GM23338 (cell line): ENCODE measurements at regions not wholly inside any gene's neighbourhood (a gene's known extent, or its start where the extent isn't known, plus 50 kb on each side); places are given as distances from the start of the nearest gene placed in this dataset.

Experiments
- ATAC-seq: fragments of 200-7000 bp; cut with Tn5 transposase; 3 replicates; pipeline ENCODE4 v1.9.1; 2020
- DNase-seq: peaks from one replicate; pipeline ENCODE4 v3.0.0-alpha.2; 2015; ENCODE audit warnings: low spot score
- H2AFZ ChIP-seq: fragments of 200-600 bp; sonication (generic); 2 replicates; pipeline ENCODE4 v1.8.0; 2016; ENCODE audit warnings: antibody characterized with exemption, mild to moderate bottlenecking, moderate library complexity
- H3F3A ChIP-seq: fragments of 200-600 bp; sonication (generic); replicated peaks from 2 replicates; pipeline ENCODE4 v1.8.0; 2017; ENCODE audit warnings: antibody characterized with exemption, mixed run types, low read depth
- H3K27ac ChIP-seq: fragments of 200-600 bp; sonication (generic); 2 replicates; pipeline ENCODE4 v1.6.1; 2016; ENCODE audit warnings: low read depth
- H3K27me3 ChIP-seq: fragments of 200-600 bp; sonication (generic); 2 replicates; pipeline ENCODE4 v1.8.0; 2016; ENCODE audit warnings: mild to moderate bottlenecking, mixed run types, moderate library complexity; ENCODE audit not compliant: insufficient read depth
- H3K36me3 ChIP-seq: fragments of 200-600 bp; sonication (generic); 2 replicates; pipeline ENCODE4 v1.8.0; 2016; ENCODE audit warnings: mild to moderate bottlenecking; ENCODE audit not compliant: insufficient read depth
- H3K4me1 ChIP-seq: fragments of 200-600 bp; sonication (generic); 2 replicates; pipeline ENCODE4 v1.8.0; 2016; ENCODE audit warnings: mild to moderate bottlenecking, moderate library complexity; ENCODE audit not compliant: insufficient read depth
- H3K4me2 ChIP-seq: fragments of 200-600 bp; sonication (generic); 2 replicates; pipeline ENCODE4 v1.7.1; 2017; ENCODE audit warnings: mixed run types
- H3K4me3 ChIP-seq: fragments of 200-600 bp; sonication (generic); 2 replicates; pipeline ENCODE4 v1.6.1; 2016; ENCODE audit warnings: mixed run types
- H3K79me2 ChIP-seq: fragments of 200-600 bp; sonication (generic); replicated peaks from 2 replicates; pipeline ENCODE4 v1.8.0; 2017; ENCODE audit warnings: mild to moderate bottlenecking; ENCODE audit not compliant: insufficient read depth
- H3K9me2 ChIP-seq: fragments of 200-600 bp; sonication (generic); 2 replicates; pipeline ENCODE4 v1.8.0; 2017; ENCODE audit not compliant: insufficient read depth
- H4K20me1 ChIP-seq: fragments of 200-600 bp; sonication (generic); replicated peaks from 2 replicates; pipeline ENCODE4 v1.8.0; 2017; ENCODE audit warnings: mild to moderate bottlenecking; ENCODE audit not compliant: insufficient read depth
- H3K27ac Mint-ChIP-seq: 2 replicates; pipeline ENCODE4 v1.8.0; 2020; ENCODE audit warnings: inconsistent platforms, mild to moderate bottlenecking, moderate library complexity, mixed read lengths
- H3K27me3 Mint-ChIP-seq: 3 replicates; pipeline ENCODE4 v1.8.0; 2022; ENCODE audit warnings: low read depth, mild to moderate bottlenecking, moderate library complexity, mixed read lengths, inconsistent platforms; ENCODE audit not compliant: insufficient read depth, poor library complexity
- H3K36me3 Mint-ChIP-seq: 3 replicates; pipeline ENCODE4 v1.8.0; 2021; ENCODE audit warnings: low read depth, mild to moderate bottlenecking, inconsistent platforms, moderate library complexity, mixed read lengths
- H3K4me1 Mint-ChIP-seq: 3 replicates; pipeline ENCODE4 v1.8.0; 2020; ENCODE audit warnings: mild to moderate bottlenecking, inconsistent platforms, mixed read lengths
- H3K4me3 Mint-ChIP-seq: 3 replicates; pipeline ENCODE4 v1.8.0; 2021; ENCODE audit warnings: moderate library complexity, mild to moderate bottlenecking, inconsistent platforms, mixed read lengths
- H3K9me3 Mint-ChIP-seq: 3 replicates; pipeline ENCODE4 v1.8.0; 2020; ENCODE audit warnings: moderate library complexity, mild to moderate bottlenecking, inconsistent platforms, mixed read lengths
- CREB1 ChIP-seq: fragments of 250-450 bp; sonication (Bioruptor Pico); IDR thresholded peaks from 2 replicates; pipeline ENCODE4 v1.5.0; 2020; ENCODE audit warnings: low read depth, mild to moderate bottlenecking, moderate library complexity
- CTCF ChIP-seq, 2 experiments: fragments of 200-600 bp in 1 of 2; sonication (generic) in 1 of 2; conservative IDR thresholded peaks; 2 replicates each; pipeline versions ENCODE4 v1.5.1 to v1.6.1; 2016 to 2017; ENCODE audit warnings: antibody characterized with exemption in 2 of 2, low read depth in 2 of 2, mild to moderate bottlenecking in 2 of 2, moderate library complexity in 1 of 2
- ETS1 ChIP-seq: IDR thresholded peaks from 2 replicates; pipeline ENCODE4 v1.6.1; 2016; ENCODE audit warnings: antibody characterized with exemption
- EZH2 ChIP-seq: fragments of 200-600 bp; sonication (generic); IDR thresholded peaks from one replicate; pipeline ENCODE4 v1.8.0; 2017; ENCODE audit warnings: antibody characterized with exemption, mild to moderate bottlenecking, low read depth; ENCODE audit not compliant: unreplicated experiment
- EZH2phosphoT487 ChIP-seq: fragments of 200-600 bp; sonication (generic); IDR thresholded peaks from one replicate; pipeline ENCODE4 v1.8.1; 2018; ENCODE audit warnings: antibody characterized with exemption; ENCODE audit not compliant: unreplicated experiment
- JUNB ChIP-seq: IDR thresholded peaks from one replicate; pipeline ENCODE4 v1.6.1; 2016; ENCODE audit warnings: antibody characterized with exemption; ENCODE audit not compliant: unreplicated experiment
- NANOG ChIP-seq: IDR thresholded peaks from 2 replicates; pipeline ENCODE4 v1.6.1; 2016; ENCODE audit warnings: antibody characterized with exemption, borderline replicate concordance
- POLR2AphosphoS5 ChIP-seq: IDR thresholded peaks from 2 replicates; pipeline ENCODE4 v1.6.1; 2016; ENCODE audit warnings: antibody characterized with exemption, low read depth
- REST ChIP-seq: IDR thresholded peaks from one replicate; pipeline ENCODE4 v1.6.1; 2018; ENCODE audit warnings: antibody characterized with exemption; ENCODE audit not compliant: unreplicated experiment
- STAT1 ChIP-seq: IDR thresholded peaks from one replicate; pipeline ENCODE4 v1.6.1; 2016; ENCODE audit warnings: antibody characterized with exemption; ENCODE audit not compliant: unreplicated experiment
- ZNF114 ChIP-seq: fragments of 250-450 bp; sonication (Bioruptor Pico); IDR thresholded peaks from 2 replicates; pipeline ENCODE4 v1.5.0; 2020; ENCODE audit warnings: mild to moderate bottlenecking, moderate library complexity
- ZNF331 ChIP-seq: fragments of 250-450 bp; sonication (Bioruptor Pico); IDR thresholded peaks from 2 replicates; pipeline ENCODE4 v1.5.0; 2020; ENCODE audit warnings: low read depth, mild to moderate bottlenecking, moderate library complexity
- ZNF462 ChIP-seq: fragments of 250-450 bp; sonication (Bioruptor Pico); IDR thresholded peaks from 2 replicates; pipeline ENCODE4 v1.5.0; 2020; ENCODE audit warnings: mild to moderate bottlenecking, moderate library complexity

- no peaks in the 10 kb centered on the region for H3K27me3 ChIP-seq
- no peak overlapping the region for H3K4me2 ChIP-seq
- no peak overlapping the region for H3K27ac ChIP-seq
- TF ChIP-seq ZNF331 (CRISPR knock-in tag) (no peak), EZH2 (no peak), POLR2AphosphoS5 (no peak), STAT1 (no peak), NANOG (no peak), ZNF114 (CRISPR knock-in tag) (no peak), JUNB (no peak), EZH2phosphoT487 (no peak), REST (no peak), CTCF (conservative IDR thresholded peaks at IDR 0.05; ENCODE audit: low read depth in 2 of 2) (no peak), ZNF462 (no peak), ETS1 (no peak), CREB1 (no peak)
- H3K4me1 ChIP-seq, result no peaks in the 10 kb centered on the region
- no peak overlapping the region for H3K4me3 ChIP-seq
- Mint-ChIP-seq H3K4me1 (no peaks in the 10 kb centered on the region), H3K27ac (no peak overlapping the region), H3K4me3 (no peak overlapping the region), H3K36me3 (no peaks in the 10 kb centered on the region), H3K9me3 (no peaks in the 10 kb centered on the region), H3K27me3 (no peaks in the 10 kb centered on the region)
- H4K20me1 ChIP-seq, result no peaks in the 10 kb centered on the region
- no peak overlapping the region for H2AFZ ChIP-seq
- no peak for DNase-seq
- H3F3A ChIP-seq, result no peaks in the 10 kb centered on the region
- no peaks in the 10 kb centered on the region for H3K79me2 ChIP-seq
- no peaks in the 10 kb centered on the region for H3K9me2 ChIP-seq
- no peaks in the 10 kb centered on the region for H3K36me3 ChIP-seq
- ATAC-seq, result no peak
Measured at GRCh38 chr11:106497321-106497720, 419.9 kb downstream of the AASDHPPT start.
